Hepatic stellate cell (primary cell): ENCODE measurements at regions not wholly inside any gene's neighbourhood (a gene's known extent, or its start where the extent isn't known, plus 50 kb on each side); places are given as distances from the start of the nearest gene placed in this dataset.
"Not testable (repeated sequence)": the region's sequence is repeated elsewhere in the genome, so short reads cannot be mapped to it uniquely, and the experiment has no call there.

Experiments used
- DNase-seq: peaks from one replicate; pipeline ENCODE4 v3.0.0; 2011; ENCODE audit warnings: low spot score

DNA sequence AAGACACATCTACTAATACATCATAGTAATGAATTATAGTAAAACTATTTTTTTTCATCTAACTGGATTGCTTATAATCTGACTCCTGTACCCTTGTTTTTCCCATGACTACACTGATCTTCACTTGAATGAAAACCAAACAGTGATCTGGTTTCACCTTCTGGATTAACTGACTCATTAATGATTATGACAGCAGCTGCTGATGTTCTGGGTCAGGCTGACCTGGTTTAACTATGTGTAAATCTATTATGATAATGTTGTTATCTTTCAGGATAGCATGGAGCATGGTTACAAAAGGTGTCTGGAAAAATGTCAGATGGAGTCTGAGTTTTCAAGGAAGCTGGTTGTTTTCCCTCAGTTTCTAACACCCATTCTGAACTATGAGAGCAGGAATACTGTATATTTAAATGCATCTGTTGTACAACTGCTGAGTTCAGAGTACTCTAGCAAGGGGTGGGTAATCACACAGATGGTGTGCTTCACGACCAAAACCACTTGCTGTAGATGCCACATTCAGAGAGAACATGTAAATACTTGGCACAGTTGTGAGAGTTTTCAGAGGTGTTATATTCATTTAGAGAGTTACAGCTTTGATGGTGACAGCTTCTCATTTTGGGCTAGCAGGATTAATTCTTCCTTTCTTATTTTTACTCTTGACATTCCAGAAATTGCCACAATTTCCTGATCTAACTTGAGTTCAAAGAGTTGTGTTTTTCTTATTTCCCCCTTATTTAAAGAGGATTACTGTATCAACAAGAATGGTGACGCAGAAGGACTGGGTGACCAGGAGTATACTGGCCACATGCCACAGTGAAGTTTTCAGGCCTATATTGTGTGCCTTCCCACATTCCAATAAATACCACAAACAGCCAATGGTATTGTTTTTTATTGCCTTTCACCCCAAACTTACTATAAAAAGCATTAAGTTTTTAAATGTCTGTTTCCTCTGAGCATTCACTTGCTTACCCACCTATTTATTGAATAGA, 249.7 kb upstream of the TET2 start:
- no peak for DNase-seq

DNA sequence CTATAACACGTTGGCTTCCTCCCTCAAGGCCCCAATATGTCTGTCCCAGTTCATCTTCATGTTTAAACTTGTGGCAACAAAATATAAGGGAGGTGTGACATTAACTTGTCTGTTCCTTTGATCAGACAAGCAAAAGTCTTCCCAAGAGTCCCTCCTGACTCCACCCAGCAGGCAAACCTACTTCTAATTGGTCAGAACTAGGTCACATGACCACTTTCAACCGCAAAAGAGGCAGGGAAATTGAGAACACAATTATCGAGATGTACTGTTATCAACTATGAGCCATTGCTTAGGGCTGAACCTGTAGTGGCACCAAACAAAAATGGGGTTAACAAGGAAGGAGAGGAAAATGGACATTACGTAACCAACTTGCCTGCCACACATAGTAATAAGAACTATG, 246.8 kb upstream of the TET2 start:
- DNase-seq, result no peak

DNA sequence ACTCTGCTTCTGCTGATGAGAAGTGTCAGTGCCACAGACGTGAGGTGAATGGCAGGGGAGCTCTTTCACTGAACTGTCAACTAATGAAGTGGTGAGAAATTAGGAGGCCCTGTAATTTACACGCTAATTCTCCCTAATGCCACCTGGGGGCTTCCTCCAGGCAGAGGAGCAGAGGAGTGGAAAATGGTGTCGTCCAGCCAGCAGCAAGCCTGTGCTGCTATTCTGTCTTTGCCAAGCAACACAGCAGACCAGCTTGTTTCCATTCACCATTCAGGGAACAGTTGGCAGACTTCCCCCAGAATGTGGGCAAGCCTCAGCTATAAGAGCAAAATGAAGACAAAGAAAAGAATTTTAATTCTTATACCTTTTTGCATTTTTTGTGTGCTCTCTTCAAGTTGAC, 245.2 kb upstream of the TET2 start:
- no peak for DNase-seq

DNA sequence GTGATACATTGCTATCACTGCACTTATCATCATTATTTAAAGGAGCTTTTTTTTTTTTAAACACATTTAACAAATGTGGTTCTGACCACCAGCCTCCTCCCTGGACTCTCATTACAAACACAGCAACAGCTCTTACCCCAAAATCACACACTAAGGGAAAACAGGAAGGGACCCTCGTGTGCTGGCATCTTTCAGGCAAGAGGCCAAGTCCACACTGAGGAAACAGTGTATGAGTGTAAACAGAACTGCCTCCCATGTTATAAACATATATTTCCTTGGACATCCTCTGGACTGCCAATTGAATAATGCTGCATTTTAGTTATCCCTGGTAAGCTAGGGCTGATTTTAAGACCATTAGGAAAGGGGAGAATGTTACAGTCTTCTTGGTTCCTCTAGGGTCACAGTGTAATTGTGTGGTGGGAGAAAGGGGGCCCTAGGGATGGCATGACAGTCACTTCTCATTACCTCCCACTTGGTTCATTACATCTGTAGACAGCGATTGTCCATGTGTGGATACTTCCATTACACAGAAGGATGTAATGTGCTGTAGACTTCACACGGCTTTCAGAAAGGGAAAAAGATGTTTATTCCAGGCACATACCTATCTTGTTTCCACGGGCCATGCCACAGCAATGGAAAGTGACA, 244.6 kb upstream of the TET2 start:
- DNase-seq, result no peak

DNA sequence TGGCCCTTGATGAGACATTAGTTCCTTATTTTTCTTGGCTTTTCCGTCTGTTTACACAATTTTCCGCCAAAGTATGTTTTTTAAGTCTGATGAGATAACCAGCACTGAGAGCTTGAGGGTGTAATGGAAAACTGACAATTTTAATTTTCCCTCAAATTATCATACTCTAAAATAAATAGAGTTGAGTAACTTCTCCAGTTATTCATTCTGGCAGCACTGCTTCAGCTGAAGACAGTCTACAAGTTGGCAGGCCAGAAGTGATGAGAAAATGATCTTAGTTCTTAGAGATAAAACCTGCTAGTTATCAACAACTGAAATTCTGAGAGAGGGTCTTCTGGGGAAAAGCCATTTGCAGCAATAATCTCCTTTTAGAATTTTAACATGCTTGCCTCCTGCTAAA, 241.6 kb upstream of the TET2 start:
- no peak for DNase-seq

DNA sequence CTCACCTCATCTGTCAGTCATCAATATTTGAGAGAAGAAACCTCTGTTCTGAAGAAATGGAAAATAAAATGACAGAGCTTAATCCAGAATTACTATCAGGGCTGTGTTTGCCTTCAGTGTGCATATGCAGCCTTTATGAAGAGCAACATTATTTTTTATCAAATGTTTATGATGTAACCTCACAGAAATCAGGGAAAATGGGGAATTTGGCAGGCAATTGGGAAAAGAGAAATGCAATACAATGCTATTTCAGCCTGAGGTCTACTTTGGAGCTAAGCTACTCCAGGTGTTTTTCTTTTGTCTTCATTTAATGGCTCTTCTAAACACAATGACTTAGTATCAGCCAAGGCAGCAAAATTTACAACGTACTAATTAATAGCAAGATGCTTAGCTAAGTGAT, 241.1 kb upstream of the TET2 start:
- DNase-seq, result no peak

DNA sequence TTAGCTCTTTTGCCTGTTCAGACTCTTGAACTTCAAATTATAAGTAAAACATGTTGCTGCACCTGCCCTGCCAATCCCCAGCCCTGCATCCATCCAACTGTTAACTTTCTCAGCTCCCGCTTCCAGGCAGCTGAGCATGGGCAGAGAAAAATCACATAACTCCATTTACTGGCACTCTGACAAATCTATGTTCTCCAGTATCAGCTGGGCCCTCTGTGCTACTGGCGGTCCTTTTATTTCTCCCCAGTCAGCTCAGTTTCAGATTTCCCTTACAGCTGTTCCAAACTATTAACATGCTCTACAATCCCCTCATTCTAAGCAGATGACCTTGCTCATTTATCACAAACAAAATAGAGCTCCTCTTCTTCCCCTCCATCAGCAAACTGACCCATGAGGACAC, 240.4 kb upstream of the TET2 start:
- no peak for DNase-seq

DNA sequence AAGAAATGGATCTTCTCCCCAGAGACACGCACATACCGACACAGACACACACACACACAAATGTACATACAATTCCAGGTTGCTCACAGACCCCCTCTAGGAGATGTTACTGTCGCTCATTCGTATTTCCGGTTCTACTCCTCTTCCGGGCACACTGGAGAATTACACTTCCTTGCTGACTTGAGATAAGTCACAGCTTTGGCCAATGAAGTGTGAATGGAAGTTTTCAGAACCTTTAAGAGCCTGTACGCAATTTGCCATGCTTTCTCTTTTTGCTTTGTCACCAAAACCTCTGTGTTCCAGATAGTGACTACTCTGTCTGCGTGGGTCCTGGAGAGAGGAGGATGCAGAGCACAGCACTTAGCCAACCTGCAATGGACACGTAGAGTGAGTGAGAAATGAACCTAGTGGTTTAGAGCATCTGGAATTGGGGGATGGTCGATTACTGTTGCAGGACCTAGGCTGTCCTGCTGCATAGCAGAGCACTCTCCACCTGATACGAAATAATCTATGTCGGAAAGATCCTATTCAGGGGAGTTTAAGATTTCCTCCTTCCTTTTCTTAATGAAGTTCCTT, 239.5 kb upstream of the TET2 start:
- no peak for DNase-seq

DNA sequence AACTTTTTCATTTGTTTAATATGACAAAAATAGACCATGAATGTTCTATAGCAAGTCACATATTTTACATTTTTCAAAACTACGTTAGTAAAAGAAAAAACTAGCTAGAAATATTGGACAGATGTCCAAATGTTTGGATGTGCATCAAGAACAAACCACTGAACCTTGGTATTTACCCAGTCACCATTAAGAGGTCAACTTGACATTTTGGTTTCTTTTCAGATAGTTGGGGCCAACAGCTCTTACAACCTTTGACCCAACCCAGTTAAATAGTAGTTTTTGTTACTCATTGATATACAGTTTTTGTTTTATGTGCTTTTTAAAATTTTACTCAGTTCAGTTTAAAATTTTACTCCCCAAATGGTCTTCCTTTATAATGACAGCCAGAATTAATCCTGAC, 238.7 kb upstream of the TET2 start:
- DNase-seq, result no peak

DNA sequence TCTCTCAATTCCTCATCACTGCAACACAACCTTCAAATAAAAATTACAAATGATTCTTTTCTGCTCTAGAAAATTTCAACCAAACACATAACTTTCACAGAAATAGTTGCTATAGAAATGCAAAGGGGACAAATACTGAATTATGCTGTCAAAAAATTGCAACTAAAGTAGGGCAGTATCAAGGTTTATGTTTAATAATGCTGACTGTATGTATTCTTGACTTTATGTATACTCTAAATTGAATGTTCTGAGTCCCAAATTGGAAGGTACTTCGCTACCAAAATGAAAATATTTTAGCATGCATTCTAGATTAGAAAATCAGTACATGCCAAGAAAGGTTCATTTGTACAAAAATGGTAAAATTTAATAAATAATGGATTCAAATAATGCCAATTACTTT, 237.3 kb upstream of the TET2 start:
- no peak for DNase-seq

DNA sequence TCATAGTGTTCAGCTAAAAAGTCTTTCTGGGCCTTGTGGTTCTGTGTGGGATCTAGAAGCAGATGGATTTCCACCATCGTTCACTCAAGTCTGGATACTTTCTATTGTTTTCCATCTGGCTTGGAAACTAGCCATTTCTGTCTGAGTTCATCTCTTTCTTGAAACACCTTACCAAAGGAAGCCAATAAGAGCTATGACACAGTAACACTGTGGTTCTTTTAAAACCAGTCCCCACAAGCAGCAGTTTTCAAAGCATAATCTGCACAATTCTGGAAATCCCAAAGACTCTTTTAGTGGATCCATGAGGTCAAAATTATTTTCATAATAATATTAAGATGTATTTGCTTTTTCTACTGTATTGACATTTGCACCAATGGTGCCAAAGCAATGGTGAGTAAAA, 234.2 kb upstream of the TET2 start:
- no peak for DNase-seq

DNA sequence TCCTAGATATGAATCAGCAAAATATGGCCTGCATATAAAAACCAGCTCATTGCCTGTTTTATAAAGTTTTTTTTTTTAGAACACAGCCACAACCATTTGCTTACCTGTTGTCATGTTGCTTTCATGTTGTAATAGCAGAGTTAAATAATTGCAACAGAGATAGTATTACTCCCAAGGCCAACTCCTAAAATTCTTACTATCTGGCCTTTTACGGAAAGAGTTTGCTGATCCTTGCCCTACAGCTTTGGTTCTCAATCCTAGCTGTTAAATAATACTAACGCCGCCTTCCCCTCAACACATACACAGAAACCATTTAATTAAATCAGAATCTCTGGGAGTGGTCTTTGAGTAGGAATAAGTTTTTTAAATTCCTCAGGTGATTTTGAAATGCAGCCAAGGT, 231.3 kb upstream of the TET2 start:
- no peak for DNase-seq

DNA sequence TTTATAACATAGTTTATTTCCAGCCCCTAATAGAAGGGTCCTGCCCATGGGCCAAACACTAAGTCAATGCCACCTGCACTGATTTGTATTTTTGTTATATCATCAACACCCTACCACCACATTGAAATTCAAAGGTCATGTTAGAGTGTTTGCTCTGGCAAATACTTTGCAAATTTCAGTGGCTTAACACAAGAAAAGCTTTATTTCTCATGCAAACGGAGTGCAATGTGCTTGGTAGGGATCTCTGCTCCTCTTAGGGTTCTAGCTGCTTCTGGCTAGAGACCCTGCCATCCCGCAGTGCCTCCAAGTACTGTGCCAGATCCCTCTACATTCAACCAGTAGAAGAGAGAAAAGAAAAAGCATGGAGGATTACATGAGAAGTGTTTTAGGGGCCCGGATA, 230.8 kb upstream of the TET2 start:
- DNase-seq, result no peak

DNA sequence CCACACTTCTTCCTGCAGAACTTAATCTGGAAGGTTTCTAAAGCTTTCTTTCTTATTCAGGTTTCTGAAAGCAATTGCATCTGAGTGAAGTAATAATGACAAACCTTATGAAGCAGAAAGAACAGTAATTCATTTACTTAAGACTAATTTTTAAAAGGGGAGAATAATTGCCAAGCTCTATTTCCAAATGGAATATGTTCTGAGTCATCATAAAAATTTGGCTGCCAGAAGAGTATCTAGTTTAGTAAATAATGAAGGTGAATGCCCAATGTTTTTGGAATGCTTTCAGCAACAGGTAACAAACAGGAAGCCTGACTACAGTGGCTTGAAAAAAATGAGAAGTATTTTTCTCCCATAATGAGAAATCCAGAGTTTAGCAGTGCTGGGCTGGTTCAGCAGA, 227.3 kb upstream of the TET2 start:
- DNase-seq, result no peak

DNA sequence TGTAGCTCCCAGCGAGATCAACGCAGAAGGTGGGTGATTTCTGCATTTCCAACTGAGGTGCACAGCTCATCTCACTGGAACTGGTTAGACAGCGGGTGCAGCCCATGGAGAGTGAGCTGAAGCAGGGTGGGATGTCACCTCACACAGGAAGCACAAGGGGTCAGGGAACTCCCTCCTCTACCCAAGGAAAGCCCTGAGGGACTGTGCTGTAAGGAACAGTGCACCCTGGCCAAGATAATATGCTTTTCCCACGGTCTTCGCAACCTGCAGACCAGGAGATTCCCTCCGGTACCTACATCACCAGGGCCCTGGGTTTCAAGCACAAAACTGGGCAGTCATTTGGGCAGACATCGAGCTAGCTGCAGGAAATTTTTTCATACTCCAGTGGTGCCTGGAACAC, 216.4 kb upstream of the TET2 start:
- no peak for DNase-seq

DNA sequence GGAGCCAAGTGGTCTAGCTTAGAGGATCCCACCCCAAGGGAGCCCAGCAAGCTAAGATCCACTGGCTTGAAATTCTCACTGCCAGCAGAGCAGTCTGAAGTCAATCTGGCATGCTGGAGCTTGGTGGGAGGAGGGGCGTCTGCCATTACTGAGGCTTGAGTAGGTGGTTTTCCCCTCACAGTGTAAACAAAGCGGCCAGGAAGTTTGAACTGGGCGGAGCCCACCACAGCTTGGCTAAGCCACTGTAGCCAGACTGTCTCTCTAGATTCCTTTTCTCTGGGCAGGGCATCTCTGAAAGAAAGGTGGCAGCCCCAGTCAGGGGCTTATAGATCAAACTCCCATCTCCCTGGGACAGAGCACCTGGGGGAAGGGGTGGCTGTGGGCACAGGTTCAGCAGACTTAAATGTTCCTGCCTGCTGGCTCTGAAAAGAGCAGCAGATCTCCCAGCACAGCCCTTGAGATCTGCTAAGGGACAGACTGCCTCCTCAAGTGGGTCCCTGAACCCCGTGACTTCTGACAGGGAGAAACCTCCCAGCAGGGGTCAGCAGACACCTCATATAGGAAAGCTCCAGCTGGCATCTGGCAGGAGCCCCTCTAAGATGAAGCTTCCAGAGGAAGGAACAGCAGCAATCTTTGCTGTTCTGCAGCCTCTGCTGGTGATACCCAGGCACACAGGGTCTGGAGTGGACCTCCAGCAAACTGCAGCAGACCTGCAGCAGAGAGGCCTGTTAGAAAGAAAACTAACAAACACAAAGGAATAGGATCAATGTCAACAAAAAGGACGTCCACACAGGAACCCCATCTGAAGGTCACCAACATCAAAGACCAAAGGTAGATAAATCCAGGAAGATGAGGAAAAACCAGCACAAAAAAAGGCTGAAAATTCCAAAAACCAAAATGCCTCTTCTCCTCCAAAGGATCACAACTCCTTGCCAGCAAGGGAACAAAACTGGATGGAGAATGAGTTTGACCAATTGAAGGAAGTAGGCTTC, 215.6 kb upstream of the TET2 start:
- DNase-seq, result not testable (repeated sequence)

DNA sequence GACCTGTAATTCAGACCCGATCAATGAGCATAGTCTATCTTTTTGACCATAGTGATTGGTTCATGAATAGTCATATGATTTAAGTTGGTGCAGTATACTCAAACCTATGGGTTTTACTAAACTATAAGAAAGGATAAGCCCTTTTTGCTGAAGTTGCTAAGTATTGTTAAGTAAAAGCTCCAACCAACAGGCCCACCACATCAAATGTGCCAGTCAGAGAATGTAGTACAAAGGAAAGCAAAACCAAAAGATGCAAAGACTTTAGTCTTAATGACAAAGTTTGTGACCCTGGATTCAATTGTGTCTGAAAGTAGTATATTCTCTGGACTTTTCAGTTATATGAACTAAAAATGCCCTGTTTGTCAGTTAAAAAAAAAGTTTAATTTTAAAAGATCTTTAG, 208.1 kb upstream of the TET2 start:
- DNase-seq, result no peak

DNA sequence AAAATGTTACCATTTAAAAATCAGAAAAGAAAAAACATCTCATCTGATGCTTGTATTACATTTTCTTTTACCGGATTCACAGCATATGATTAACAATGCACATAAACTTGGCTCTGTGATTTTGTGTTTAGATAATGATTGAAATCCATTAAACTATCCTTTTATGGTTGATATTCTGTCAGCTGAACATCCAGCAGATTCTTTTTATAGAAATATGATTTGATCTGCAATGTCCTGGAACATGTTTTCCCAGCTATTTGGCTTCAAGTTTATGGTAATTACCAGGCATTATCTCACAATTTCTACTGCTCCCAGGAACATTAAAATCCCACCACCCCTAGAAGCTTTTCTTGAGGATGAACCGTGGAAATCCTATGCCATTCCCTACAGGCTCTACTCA, 205.7 kb upstream of the TET2 start:
- DNase-seq, result no peak

DNA sequence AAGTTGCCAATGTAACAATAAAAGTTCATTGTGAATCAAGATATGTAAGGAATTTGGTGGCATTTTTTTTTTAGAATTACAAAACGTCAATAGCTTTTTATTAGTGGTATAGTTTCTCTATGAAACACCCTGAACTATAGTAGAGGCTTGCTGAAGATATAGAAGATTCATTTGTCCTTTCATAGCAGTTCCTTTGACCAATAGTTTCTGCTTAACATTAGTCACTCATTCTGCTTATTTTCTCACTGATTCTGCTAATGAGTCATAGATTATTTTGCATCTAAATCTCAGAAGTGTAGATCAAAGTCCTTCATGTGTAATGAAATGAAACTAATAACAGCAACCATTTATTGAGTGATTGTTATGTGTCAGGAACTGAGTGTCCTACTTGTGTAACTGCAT, 205.0 kb upstream of the TET2 start:
- DNase-seq, result no peak

DNA sequence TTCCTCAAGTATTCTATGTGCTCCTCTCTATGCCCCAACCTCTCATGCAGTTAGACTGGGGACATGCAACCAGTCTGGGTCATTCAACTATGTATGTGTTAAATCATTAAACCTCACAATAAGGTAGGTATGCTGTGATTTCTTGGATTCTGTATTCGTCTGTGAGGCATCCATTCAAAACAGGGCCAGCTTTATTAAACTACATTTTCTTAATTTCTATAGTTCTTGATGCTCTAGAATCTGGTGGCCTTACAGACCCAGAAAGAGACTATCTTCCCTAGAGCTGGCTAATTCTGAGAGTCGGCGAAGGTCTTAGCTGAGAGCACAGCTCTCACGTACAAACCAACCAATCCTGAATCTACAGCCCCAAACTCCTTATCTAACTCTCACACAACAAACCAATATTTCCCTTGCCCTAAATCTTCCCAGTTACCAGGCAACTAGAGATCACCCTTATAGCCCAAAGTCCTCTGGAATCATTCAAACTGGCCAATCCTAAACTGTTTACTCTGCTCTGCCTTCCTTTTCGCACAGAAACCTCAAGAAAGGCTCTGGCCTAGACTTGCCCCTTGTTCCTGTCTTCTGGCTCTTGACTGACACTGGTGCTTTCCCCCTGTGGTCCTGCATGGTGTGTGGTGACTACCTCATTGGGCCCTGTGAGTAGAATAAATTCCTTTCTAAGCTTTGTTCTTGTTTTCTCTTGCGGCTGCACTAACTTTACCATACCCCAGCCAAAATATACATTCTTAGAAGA, 203.5 kb upstream of the TET2 start:
- no peak for DNase-seq

DNA sequence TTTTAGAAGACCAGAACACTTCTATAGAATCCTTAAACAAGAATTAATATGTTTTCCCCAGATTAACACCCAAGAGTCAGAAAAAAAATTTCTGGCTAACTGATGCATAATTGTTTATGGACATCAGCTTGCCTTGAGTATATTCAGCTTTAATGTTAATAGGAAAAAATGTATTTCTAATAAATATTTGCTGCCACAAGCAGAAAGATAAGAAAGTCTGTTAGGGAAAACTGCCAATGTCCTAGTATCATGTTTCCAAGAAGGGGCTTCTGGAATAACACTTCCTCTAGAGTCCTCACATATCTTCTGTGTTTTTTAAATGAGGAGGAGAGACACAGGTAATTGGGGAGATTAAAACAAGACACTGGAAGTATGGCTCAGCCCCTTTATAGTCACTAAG, 202.1 kb upstream of the TET2 start:
- DNase-seq, result no peak
